ENCODE measurements at regions not wholly inside any gene's neighbourhood (a gene's known extent, or its start where the extent isn't known, plus 50 kb on each side); places are given as distances from the start of the nearest gene placed in this dataset.

GRCh38 chr10:128435811-128436210 is 309.6 kb upstream of the MKI67 start:
- TF ChIP-seq POLR2A (IDR thresholded peaks at IDR 0.05), result no peak
- TF ChIP-seq CTCF (IDR thresholded peaks at IDR 0.05), result no peak

All from lower leg skin (tissue), 3 donors.